Natural killer cell (primary cell): ENCODE measurements at regions not wholly inside any gene's neighbourhood (a gene's known extent, or its start where the extent isn't known, plus 50 kb on each side); places are given as distances from the start of the nearest gene placed in this dataset.

Source experiments
- ATAC-seq, 3 donors: fragments of 150-1000 bp in 2 of 3; fragments of 200-7000 bp in 1 of 3; cut with Tn5 transposase; 1 replicate in 1 of 3; 2 replicates in 2 of 3; pipeline ENCODE4 v1.10.0; 2021; ENCODE audit warnings: mild to moderate bottlenecking in 2 of 3, moderate library complexity in 2 of 3
- DNase-seq, 2 donors: peaks; one replicate each; pipeline versions ENCODE4 v3.0.0 to v3.0.0-alpha.2; 2013 to 2021; ENCODE audit warnings: mixed read lengths in 1 of 2
- H3K27ac ChIP-seq: one replicate; pipeline ENCODE4 v1.5.1; 2013; ENCODE audit warnings: mild to moderate bottlenecking, low read length
- H3K27me3 ChIP-seq: one replicate; pipeline ENCODE4 v1.6.1; 2013; ENCODE audit warnings: low read length; ENCODE audit not compliant: control insufficient read depth, insufficient read depth
- H3K36me3 ChIP-seq: one replicate; pipeline ENCODE4 v1.6.1; 2013; ENCODE audit warnings: low read length; ENCODE audit not compliant: control insufficient read depth, insufficient read depth
- H3K4me1 ChIP-seq: one replicate; pipeline ENCODE4 v1.6.1; 2013; ENCODE audit warnings: low read length; ENCODE audit not compliant: control insufficient read depth, insufficient read depth
- H3K4me3 ChIP-seq: one replicate; pipeline ENCODE4 v1.5.1; 2013; ENCODE audit warnings: low read length
- H3K9me3 ChIP-seq: one replicate; pipeline ENCODE4 v1.6.1; 2013; ENCODE audit warnings: low read length; ENCODE audit not compliant: control insufficient read depth, insufficient read depth
- H3K27ac Mint-ChIP-seq, 2 donors: one replicate each; pipeline ENCODE4 v1.8.0; 2022; ENCODE audit warnings: mild to moderate bottlenecking in 2 of 2, mixed read lengths in 2 of 2, moderate library complexity in 1 of 2
- H3K27me3 Mint-ChIP-seq, 2 donors: one replicate each; pipeline ENCODE4 v1.8.0; 2022; ENCODE audit warnings: low read depth in 2 of 2, mixed read lengths in 2 of 2
- H3K36me3 Mint-ChIP-seq: one replicate; pipeline ENCODE4 v1.8.0; 2022; ENCODE audit warnings: mixed read lengths
- H3K4me1 Mint-ChIP-seq, 2 donors: one replicate each; pipeline ENCODE4 v1.8.0; 2022; ENCODE audit warnings: mixed read lengths in 2 of 2
- H3K4me3 Mint-ChIP-seq: one replicate; pipeline ENCODE4 v1.8.0; 2022; ENCODE audit warnings: mild to moderate bottlenecking, moderate library complexity, mixed read lengths
- H3K9me3 Mint-ChIP-seq, 2 donors: one replicate each; pipeline ENCODE4 v1.8.0; 2022; ENCODE audit warnings: mixed read lengths in 2 of 2
- WGBS: methylation state at CpG from one replicate; pipeline ENCODE4 v1.1.7; 2013; ENCODE audit warnings: missing lambda C conversion rate; ENCODE audit not compliant: insufficient coverage; 5-methylcytosine and 5-hydroxymethylcytosine counted together
- intact Hi-C: fragments of 100-400 bp; cut with micrococcal nuclease; formaldehyde crosslinking; loops from one replicate; pipeline ENCODE4 v1.14.2; 2022
- TF ChIP-seq, protein P1 (sequence below): fragments of 200-600 bp; IDR thresholded peaks from one replicate; pipeline ENCODE4 v1.8.0; 2022; ENCODE audit warnings: antibody characterized with exemption

DNA sequence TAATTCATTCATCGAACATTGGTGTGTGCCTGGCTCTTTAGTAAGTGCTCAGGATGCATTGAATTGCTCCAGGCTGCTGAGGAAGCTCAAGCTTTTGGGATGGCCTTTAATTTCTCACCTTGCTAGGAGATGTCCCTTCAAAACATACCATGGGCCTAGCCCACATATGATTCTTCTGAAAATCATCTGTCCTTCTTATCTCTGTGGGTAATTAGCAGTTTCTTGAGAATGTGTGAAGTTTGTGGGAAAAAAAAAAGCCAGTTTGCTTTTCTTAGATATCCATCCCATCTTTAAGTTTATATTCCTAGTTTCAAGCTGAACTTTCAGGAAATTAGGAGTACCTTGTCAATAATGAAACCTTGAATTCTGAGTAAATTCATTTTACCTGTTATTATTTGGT, 532.3 kb upstream of the SUCLG2 start:
- Histone ChIP-seq H3K36me3 (no peaks in the 10 kb centered on the region), H3K4me3 (no peak overlapping the region), H3K27me3 (no peaks in the 10 kb centered on the region), H3K4me1 (no peaks in the 10 kb centered on the region), H3K27ac (no peak overlapping the region), H3K9me3 (peaks cover 3% of the 10 kb centered on the region)
- Mint-ChIP-seq H3K4me1 (no peaks in the 10 kb centered on the region), H3K27ac (no peak overlapping the region), H3K9me3 (peaks cover 0 to 3% of the 10 kb centered on the region in 2 donors), H3K27me3 (no peaks in the 10 kb centered on the region), H3K36me3 (no peaks in the 10 kb centered on the region), H3K4me3 (no peak overlapping the region)
- TF ChIP-seq, protein P1, sequence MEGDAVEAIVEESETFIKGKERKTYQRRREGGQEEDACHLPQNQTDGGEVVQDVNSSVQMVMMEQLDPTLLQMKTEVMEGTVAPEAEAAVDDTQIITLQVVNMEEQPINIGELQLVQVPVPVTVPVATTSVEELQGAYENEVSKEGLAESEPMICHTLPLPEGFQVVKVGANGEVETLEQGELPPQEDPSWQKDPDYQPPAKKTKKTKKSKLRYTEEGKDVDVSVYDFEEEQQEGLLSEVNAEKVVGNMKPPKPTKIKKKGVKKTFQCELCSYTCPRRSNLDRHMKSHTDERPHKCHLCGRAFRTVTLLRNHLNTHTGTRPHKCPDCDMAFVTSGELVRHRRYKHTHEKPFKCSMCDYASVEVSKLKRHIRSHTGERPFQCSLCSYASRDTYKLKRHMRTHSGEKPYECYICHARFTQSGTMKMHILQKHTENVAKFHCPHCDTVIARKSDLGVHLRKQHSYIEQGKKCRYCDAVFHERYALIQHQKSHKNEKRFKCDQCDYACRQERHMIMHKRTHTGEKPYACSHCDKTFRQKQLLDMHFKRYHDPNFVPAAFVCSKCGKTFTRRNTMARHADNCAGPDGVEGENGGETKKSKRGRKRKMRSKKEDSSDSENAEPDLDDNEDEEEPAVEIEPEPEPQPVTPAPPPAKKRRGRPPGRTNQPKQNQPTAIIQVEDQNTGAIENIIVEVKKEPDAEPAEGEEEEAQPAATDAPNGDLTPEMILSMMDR: no peak
- intact Hi-C loops: no loop called here
- DNase-seq (no peak), ATAC-seq (no peak)
- WGBS: 82% methylated on average over 1 of the region's 1 CpG

- H3K27me3 Mint-ChIP-seq: no peaks in the 10 kb centered on the region
- DNase-seq: no peak
- ATAC-seq: no peak
- H3K4me3 Mint-ChIP-seq: no peak overlapping the region
- H3K36me3 ChIP-seq: no peaks in the 10 kb centered on the region
- no peaks in the 10 kb centered on the region for H3K27me3 ChIP-seq
- TF ChIP-seq, protein P1: no peak
- no peak overlapping the region for H3K27ac ChIP-seq
- no peaks in the 10 kb centered on the region for H3K4me1 ChIP-seq
- H3K4me1 Mint-ChIP-seq: no peaks in the 10 kb centered on the region
- H3K27ac Mint-ChIP-seq: no peak overlapping the region
- 31% methylated on average over 1 of the region's 1 CpG for WGBS
- intact Hi-C loops: no loop called here
- peaks cover 7% of the 10 kb centered on the region for H3K36me3 Mint-ChIP-seq
- H3K9me3 Mint-ChIP-seq: peaks cover 9 to 12% of the 10 kb centered on the region in 2 donors
- no peak overlapping the region for H3K4me3 ChIP-seq
- peaks cover 8% of the 10 kb centered on the region for H3K9me3 ChIP-seq
Observed at GRCh38 chr3:68176600-68176999, 522.2 kb upstream of the SUCLG2 start.

DNA sequence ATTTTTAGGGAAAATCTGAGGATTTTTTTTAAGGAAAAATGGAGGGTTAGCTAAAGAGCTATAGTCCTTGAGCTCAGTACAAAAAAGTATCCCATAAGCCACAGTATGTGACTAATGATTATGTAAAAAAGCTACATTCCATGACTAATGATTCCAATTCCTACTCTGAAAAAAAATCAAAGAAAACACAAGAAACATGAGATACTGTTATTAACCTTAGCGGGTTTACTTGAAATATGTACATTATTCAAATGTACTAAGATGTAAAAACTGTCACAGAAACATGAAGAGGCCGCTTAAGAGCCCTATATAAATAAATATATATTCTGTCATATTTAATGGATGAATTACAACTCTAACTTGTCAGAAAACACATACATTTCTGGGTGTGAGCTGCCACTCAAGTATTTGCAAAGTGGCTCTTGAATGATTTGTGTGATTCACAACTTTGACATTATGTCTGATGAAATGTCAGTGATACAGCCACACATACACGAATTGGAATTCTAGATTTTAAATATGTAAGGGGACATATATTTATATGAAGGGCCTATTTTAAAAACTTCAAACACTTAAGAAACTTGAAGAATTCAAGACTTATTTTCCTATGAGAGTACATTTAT, 518.7 kb upstream of the SUCLG2 start:
- no peak overlapping the region for H3K4me3 Mint-ChIP-seq
- H3K27me3 ChIP-seq: no peaks in the 10 kb centered on the region
- no peak overlapping the region for H3K4me3 ChIP-seq
- H3K27ac ChIP-seq: no peak overlapping the region
- H3K4me1 Mint-ChIP-seq: no peaks in the 10 kb centered on the region
- peaks cover 14 to 19% of the 10 kb centered on the region in 2 donors for H3K9me3 Mint-ChIP-seq
- no peak for ATAC-seq
- H3K9me3 ChIP-seq: peaks cover 13% of the 10 kb centered on the region
- H3K36me3 Mint-ChIP-seq: peaks cover 7% of the 10 kb centered on the region
- H3K27me3 Mint-ChIP-seq: no peaks in the 10 kb centered on the region
- WGBS: no CpG with 5 or more reads among the region's 3 CpGs
- intact Hi-C loops: no loop called here
- TF ChIP-seq, protein P1: no peak
- H3K27ac Mint-ChIP-seq: no peak overlapping the region
- DNase-seq: no peak
- no peaks in the 10 kb centered on the region for H3K36me3 ChIP-seq
- no peaks in the 10 kb centered on the region for H3K4me1 ChIP-seq

DNA sequence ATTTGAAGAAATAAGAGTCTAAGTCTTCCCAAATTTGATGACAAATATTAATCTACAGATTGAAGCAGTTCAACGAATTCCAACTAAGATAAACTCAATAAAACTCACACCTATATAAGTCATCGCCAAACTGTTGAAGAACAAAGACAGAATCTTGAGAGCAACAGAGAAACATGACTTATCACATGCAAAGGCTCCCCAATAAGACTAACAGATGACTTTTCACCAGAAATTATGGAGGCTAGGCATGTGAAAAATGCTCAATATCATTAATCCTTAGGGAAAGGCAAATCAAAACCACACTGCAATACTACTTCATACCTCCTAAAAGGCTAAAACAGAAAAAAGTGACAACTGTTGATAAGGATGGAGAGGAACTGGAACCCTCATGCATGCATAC, 517.6 kb upstream of the SUCLG2 start:
- H3K4me1 Mint-ChIP-seq: no peaks in the 10 kb centered on the region
- Histone ChIP-seq H3K27ac (no peak overlapping the region), H3K4me3 (no peak overlapping the region), H3K9me3 (peaks cover 13% of the 10 kb centered on the region), H3K27me3 (no peaks in the 10 kb centered on the region), H3K4me1 (no peaks in the 10 kb centered on the region), H3K36me3 (no peaks in the 10 kb centered on the region)
- ATAC-seq: no peak
- 91% methylated on average over 2 of the region's 2 CpGs for WGBS
- no peak for DNase-seq
- H3K27ac Mint-ChIP-seq: no peak overlapping the region
- H3K27me3 Mint-ChIP-seq: no peaks in the 10 kb centered on the region
- H3K36me3 Mint-ChIP-seq: peaks cover 7% of the 10 kb centered on the region
- TF ChIP-seq, protein P1: no peak
- peaks cover 14 to 19% of the 10 kb centered on the region in 2 donors for H3K9me3 Mint-ChIP-seq
- H3K4me3 Mint-ChIP-seq: no peak overlapping the region
- intact Hi-C loops: no loop called here
